HG03060 (cell line): ENCODE measurements at regions not wholly inside any gene's neighbourhood (a gene's known extent, or its start where the extent isn't known, plus 50 kb on each side); places are given as distances from the start of the nearest gene placed in this dataset.
"Not testable (repeated sequence)": the region's sequence is repeated elsewhere in the genome, so short reads cannot be mapped to it uniquely, and the experiment has no call there.

Experiments
- ATAC-seq: cut with Tn5 transposase; IDR thresholded peaks from one replicate; pipeline ENCODE4 v1.9.1; 2021; ENCODE audit warnings: low read depth, moderate number of reproducible peaks; ENCODE audit not compliant: unreplicated experiment

GRCh38 chr17:77083531-77083930 is 57.2 kb upstream of the SEC14L1 start:
- no peak for ATAC-seq

- no peak for ATAC-seq
These were observed 54.8 kb upstream of the SEC14L1 start for GRCh38 chr17:77085926-77086432.

- no peak for ATAC-seq
These were observed 54.2 kb upstream of the SEC14L1 start for GRCh38 chr17:77086433-77087010.

GRCh38 chr17:77087650-77088454 is 52.9 kb upstream of the SEC14L1 start:
- ATAC-seq, result no peak

- peak; percentile 85 for ATAC-seq
These were observed 52.2 kb upstream of the SEC14L1 start for GRCh38 chr17:77088455-77089123.

GRCh38 chr17:77089124-77089490 is 51.7 kb upstream of the SEC14L1 start:
- no peak for ATAC-seq

GRCh38 chr17:77089949-77090348 is 50.8 kb upstream of the SEC14L1 start:
- not testable (repeated sequence) for ATAC-seq

GRCh38 chr17:77090476-77090875 is 50.3 kb upstream of the SEC14L1 start:
- ATAC-seq, result no peak
